Stimulated activated naive B cell treated with anti-CD40 and anti-IgM and Interleukin-4, amounts not matched to agents 10 μg/mL and 1 μg/mL and 100 μg/mL, for 72 hours (primary cell): ENCODE measurements at regions not wholly inside any gene's neighbourhood (a gene's known extent, or its start where the extent isn't known, plus 50 kb on each side); places are given as distances from the start of the nearest gene placed in this dataset.
A peak's percentile ranks its signal among the peaks of the same experiment; 100 is the strongest.

ENCODE experiments used
- ATAC-seq, 2 donors: fragments of 150-1000 bp; cut with Tn5 transposase; replicated peaks; 2 replicates each; pipeline ENCODE4 v1.10.0; 2021; ENCODE audit warnings: moderate library complexity in 1 of 2
- DNase-seq: peaks from one replicate; pipeline ENCODE4 v3.0.0; 2021
- H3K27ac Mint-ChIP-seq: one replicate; pipeline ENCODE4 v1.8.0; 2022; ENCODE audit warnings: mild to moderate bottlenecking, mixed read lengths
- H3K27me3 Mint-ChIP-seq, 2 donors: one replicate each; pipeline ENCODE4 v1.8.0; 2022; ENCODE audit warnings: mixed read lengths in 2 of 2
- H3K36me3 Mint-ChIP-seq, 2 donors: one replicate each; pipeline ENCODE4 v1.8.0; 2022; ENCODE audit warnings: mixed read lengths in 2 of 2, mild to moderate bottlenecking in 1 of 2
- H3K4me1 Mint-ChIP-seq, 2 donors: one replicate each; pipeline ENCODE4 v1.8.0; 2022; ENCODE audit warnings: mixed read lengths in 2 of 2, mild to moderate bottlenecking in 1 of 2
- H3K4me3 Mint-ChIP-seq, 2 donors: one replicate each; pipeline ENCODE4 v1.8.0; 2022; ENCODE audit warnings: mild to moderate bottlenecking in 2 of 2, mixed read lengths in 2 of 2, moderate library complexity in 1 of 2
- H3K9me3 Mint-ChIP-seq, 2 donors: one replicate each; pipeline ENCODE4 v1.8.0; 2022; ENCODE audit warnings: mixed read lengths in 2 of 2, mild to moderate bottlenecking in 1 of 2

- H3K4me1 Mint-ChIP-seq, result no peaks in the 10 kb centered on the region
- ATAC-seq, result no peak
- no peak overlapping the region for H3K27ac Mint-ChIP-seq
- no peaks in the 10 kb centered on the region for H3K36me3 Mint-ChIP-seq
- H3K4me3 Mint-ChIP-seq, result no peak overlapping the region
- no peak for DNase-seq
- H3K27me3 Mint-ChIP-seq, result peaks cover 43 to 47% of the 10 kb centered on the region in 2 donors
- H3K9me3 Mint-ChIP-seq, result peaks cover 0 to 4% of the 10 kb centered on the region in 2 donors
These were observed 215.7 kb downstream of the SNX10 start for GRCh38 chr7:26507108-26507987.

- H3K4me1 Mint-ChIP-seq, result no peaks in the 10 kb centered on the region
- H3K27me3 Mint-ChIP-seq, result peaks cover 38% of the 10 kb centered on the region in 2 donors
- no peak for ATAC-seq
- peaks cover 0 to 4% of the 10 kb centered on the region in 2 donors for H3K9me3 Mint-ChIP-seq
- no peaks in the 10 kb centered on the region for H3K36me3 Mint-ChIP-seq
- no peak for DNase-seq
- no peak overlapping the region for H3K4me3 Mint-ChIP-seq
- no peak overlapping the region for H3K27ac Mint-ChIP-seq
These were observed 216.8 kb downstream of the SNX10 start for GRCh38 chr7:26508481-26508880.

DNA sequence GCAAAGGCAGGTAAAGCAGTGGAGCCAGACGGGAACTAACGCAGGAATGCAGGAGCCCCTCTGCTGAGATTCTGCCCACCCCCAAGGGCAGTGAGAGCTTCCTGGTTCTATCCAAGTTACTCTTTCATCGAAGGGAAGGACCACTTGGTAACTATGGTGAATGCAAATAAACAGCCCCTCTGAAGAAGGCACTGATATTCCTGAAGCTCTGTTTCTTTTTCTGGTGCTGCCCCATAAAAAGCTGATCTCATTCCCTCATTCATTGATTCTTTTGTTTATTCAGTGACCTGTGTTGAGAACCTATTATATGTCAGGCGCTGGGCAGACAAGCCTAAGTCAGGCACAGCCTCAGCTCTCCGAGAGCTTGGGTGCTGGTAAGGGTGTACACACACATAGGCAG, 217.3 kb downstream of the SNX10 start:
- DNase-seq (no peak), ATAC-seq (no peak)
- peaks cover 0 to 4% of the 10 kb centered on the region in 2 donors for H3K9me3 Mint-ChIP-seq
- H3K36me3 Mint-ChIP-seq, result no peaks in the 10 kb centered on the region
- H3K27me3 Mint-ChIP-seq, result peaks cover 34 to 35% of the 10 kb centered on the region in 2 donors
- no peaks in the 10 kb centered on the region for H3K4me1 Mint-ChIP-seq
- no peak overlapping the region for H3K27ac Mint-ChIP-seq
- no peak overlapping the region for H3K4me3 Mint-ChIP-seq

GRCh38 chr7:26510231-26510957, 218.7 kb downstream of the SNX10 start:
- DNase-seq (no peak), ATAC-seq (no peak)
- Mint-ChIP-seq H3K36me3 (no peaks in the 10 kb centered on the region), H3K27ac (no peak overlapping the region), H3K27me3 (peaks cover 21 to 27% of the 10 kb centered on the region in 2 donors), H3K4me1 (no peaks in the 10 kb centered on the region), H3K9me3 (peaks cover 0 to 4% of the 10 kb centered on the region in 2 donors), H3K4me3 (no peak overlapping the region)

GRCh38 chr7:26511866-26512265, 220.2 kb downstream of the SNX10 start:
- DNase-seq (no peak), ATAC-seq (no peak)
- Mint-ChIP-seq H3K27me3 (peaks cover 20 to 27% of the 10 kb centered on the region in 2 donors), H3K36me3 (no peaks in the 10 kb centered on the region), H3K27ac (no peak overlapping the region), H3K4me1 (no peaks in the 10 kb centered on the region), H3K9me3 (peaks cover 0 to 4% of the 10 kb centered on the region in 2 donors), H3K4me3 (no peak overlapping the region)

GRCh38 chr7:26512737-26513136, 221.1 kb downstream of the SNX10 start:
- H3K36me3 Mint-ChIP-seq, result no peaks in the 10 kb centered on the region

GRCh38 chr7:26513948-26514347, 222.3 kb downstream of the SNX10 start:
- H3K27ac Mint-ChIP-seq, result no peak overlapping the region
- no peaks in the 10 kb centered on the region for H3K36me3 Mint-ChIP-seq
- H3K9me3 Mint-ChIP-seq, result peaks cover 0 to 4% of the 10 kb centered on the region in 2 donors
- H3K27me3 Mint-ChIP-seq, result peaks cover 8 to 23% of the 10 kb centered on the region in 2 donors
- no peaks in the 10 kb centered on the region for H3K4me1 Mint-ChIP-seq
- no peak for ATAC-seq
- no peak for DNase-seq
- no peak overlapping the region for H3K4me3 Mint-ChIP-seq

More at GRCh38 chr7:26512737-26513136, 221.1 kb downstream of the SNX10 start:
- Mint-ChIP-seq H3K4me1 (no peaks in the 10 kb centered on the region), H3K27ac (no peak overlapping the region), H3K27me3 (peaks cover 14 to 23% of the 10 kb centered on the region in 2 donors), H3K9me3 (peaks cover 0 to 4% of the 10 kb centered on the region in 2 donors), H3K4me3 (no peak overlapping the region)
- ATAC-seq (no peak), DNase-seq (no peak)

GRCh38 chr7:26514633-26515032, 223.0 kb downstream of the SNX10 start:
- no peaks in the 10 kb centered on the region for H3K36me3 Mint-ChIP-seq
- ATAC-seq, result no peak
- H3K4me1 Mint-ChIP-seq, result no peaks in the 10 kb centered on the region
- no peak overlapping the region for H3K27ac Mint-ChIP-seq
- no peak overlapping the region for H3K4me3 Mint-ChIP-seq
- peaks cover 11 to 23% of the 10 kb centered on the region in 2 donors for H3K27me3 Mint-ChIP-seq
- no peak for DNase-seq
- peaks cover 0 to 4% of the 10 kb centered on the region in 2 donors for H3K9me3 Mint-ChIP-seq

GRCh38 chr7:26515314-26515842, 223.7 kb downstream of the SNX10 start:
- no peak for ATAC-seq
- Mint-ChIP-seq H3K36me3 (no peaks in the 10 kb centered on the region), H3K4me3 (no peak overlapping the region), H3K27ac (no peak overlapping the region), H3K4me1 (no peaks in the 10 kb centered on the region), H3K27me3 (peaks cover 13 to 23% of the 10 kb centered on the region in 2 donors), H3K9me3 (peaks cover 0 to under 1% of the 10 kb centered on the region in 2 donors)
- DNase-seq, result no peak

DNA sequence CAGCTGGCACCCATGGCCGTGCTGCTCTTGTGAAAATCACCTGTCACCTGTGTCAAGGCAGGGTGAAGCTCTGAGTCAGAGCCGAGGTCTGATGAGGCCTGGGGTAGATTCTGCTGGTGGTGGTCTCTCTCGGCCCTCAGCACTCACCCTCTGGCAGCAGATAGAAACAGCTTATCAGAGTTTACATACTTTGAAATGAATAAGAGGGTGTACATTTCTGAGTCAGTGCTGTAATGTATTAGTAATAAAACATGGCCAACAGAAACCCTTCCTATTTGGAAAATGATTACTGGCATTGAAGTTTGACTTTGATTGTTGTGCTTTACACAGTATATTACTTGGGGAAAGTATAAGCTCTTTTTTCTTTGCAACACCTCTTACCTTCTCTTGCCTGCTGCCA, 228.8 kb downstream of the SNX10 start:
- DNase-seq (no peak), ATAC-seq (no peak)
- H3K36me3 Mint-ChIP-seq, result peaks cover 0 to 3% of the 10 kb centered on the region in 2 donors
- H3K27me3 Mint-ChIP-seq, result peaks cover 13 to 27% of the 10 kb centered on the region in 2 donors
- peaks cover 3 to 4% of the 10 kb centered on the region in 2 donors for H3K4me1 Mint-ChIP-seq
- H3K4me3 Mint-ChIP-seq, result no peak overlapping the region
- H3K9me3 Mint-ChIP-seq, result peaks cover 0 to 2% of the 10 kb centered on the region in 2 donors
- H3K27ac Mint-ChIP-seq, result no peak overlapping the region

DNA sequence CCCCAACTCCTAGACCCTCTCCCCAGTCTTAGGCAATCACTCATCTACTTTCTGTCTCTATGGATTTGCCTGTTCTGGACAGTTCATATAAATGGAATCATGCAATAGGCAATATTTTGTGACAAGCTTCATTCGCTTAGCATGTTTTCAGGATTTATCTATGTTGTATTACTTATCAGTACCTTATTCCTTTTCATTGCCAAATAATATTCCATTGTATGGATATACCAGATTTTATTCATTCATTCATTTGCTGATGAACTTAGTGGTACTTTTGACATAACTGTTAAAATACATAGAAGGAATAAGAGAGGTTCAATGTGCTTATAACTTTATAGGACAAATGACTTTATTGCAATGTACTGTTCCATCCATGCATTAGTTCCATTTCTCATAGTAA, 231.0 kb downstream of the SNX10 start:
- peaks cover 0 to 2% of the 10 kb centered on the region in 2 donors for H3K9me3 Mint-ChIP-seq
- peaks cover 6 to 11% of the 10 kb centered on the region in 2 donors for H3K4me1 Mint-ChIP-seq
- peaks cover 5 to 25% of the 10 kb centered on the region in 2 donors for H3K27me3 Mint-ChIP-seq
- peaks cover 0 to 3% of the 10 kb centered on the region in 2 donors for H3K36me3 Mint-ChIP-seq
- H3K4me3 Mint-ChIP-seq, result no peak overlapping the region
- DNase-seq, result no peak
- ATAC-seq, result no peak
- no peak overlapping the region for H3K27ac Mint-ChIP-seq

DNA sequence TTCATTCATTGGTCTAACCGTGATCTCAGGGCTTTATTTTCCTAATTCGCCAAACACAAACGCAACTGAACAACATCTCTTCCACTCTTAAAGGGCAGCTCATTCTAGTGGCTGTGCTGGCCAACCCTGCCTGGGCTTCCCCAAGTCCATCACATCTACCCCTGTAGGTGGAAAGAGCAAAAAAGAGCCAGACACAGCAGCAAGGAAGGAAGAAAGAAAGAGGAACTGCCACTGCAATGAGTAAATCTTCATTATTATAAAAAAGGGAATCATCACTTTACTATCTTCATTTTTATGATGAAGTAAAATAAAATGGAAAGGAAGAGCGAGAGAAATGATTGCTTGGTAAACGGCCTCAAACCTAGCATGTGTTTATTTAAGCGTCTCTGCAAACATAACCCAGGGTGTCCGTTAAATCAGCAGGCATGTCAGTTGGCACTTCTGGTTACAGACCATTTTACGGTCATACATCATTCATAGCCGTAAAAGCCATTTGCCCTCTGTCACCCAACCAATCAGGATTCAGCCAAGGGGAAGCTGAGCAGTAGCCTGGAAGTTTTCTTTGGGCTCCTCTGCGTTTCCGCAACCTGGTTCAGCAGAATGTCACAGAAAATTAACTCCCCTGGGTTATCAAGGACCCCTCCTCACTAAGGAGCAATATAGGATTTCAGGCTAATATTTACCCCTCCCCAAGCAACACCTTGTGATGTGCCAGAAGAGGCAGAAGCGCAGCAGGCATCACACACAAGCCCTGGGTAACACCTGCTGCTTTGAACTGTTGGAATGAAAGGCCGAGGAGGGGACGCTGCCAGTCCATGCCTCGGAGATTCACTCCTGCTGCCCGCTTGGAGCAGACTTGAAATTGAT, 234.0 kb downstream of the SNX10 start:
- ATAC-seq, result peak; percentile 34 to 39
- H3K4me3 Mint-ChIP-seq, result peak overlapping the region in 1 of 2 donors; percentile 51
- no peak overlapping the region for H3K27ac Mint-ChIP-seq

GRCh38 chr7:26526265-26526587, 234.6 kb downstream of the SNX10 start:
- ATAC-seq (peak in 1 of 2 donors; percentile 46), DNase-seq (no peak)
- Mint-ChIP-seq H3K9me3 (peaks cover 0 to 2% of the 10 kb centered on the region in 2 donors), H3K27me3 (peaks cover 7 to 30% of the 10 kb centered on the region in 2 donors), H3K4me1 (peaks cover 6 to 11% of the 10 kb centered on the region in 2 donors), H3K4me3 (no peak overlapping the region), H3K36me3 (peaks cover 0 to 3% of the 10 kb centered on the region in 2 donors), H3K27ac (no peak overlapping the region)

More for the DNA sequence above, 234.0 kb downstream of the SNX10 start:
- Mint-ChIP-seq H3K9me3 (peaks cover 0 to 2% of the 10 kb centered on the region in 2 donors), H3K4me1 (peaks cover 6 to 11% of the 10 kb centered on the region in 2 donors), H3K36me3 (peaks cover 0 to 3% of the 10 kb centered on the region in 2 donors), H3K27me3 (peaks cover under 1 to 28% of the 10 kb centered on the region in 2 donors)
- no peak for DNase-seq
